Neural crest cell (in vitro differentiated cells): ENCODE measurements at regions not wholly inside any gene's neighbourhood (a gene's known extent, or its start where the extent isn't known, plus 50 kb on each side); places are given as distances from the start of the nearest gene placed in this dataset.

ENCODE experiments used
- DNase-seq: peaks from one replicate; pipeline ENCODE4 v3.0.0; 2021; ENCODE audit warnings: low read depth, mixed read lengths, low spot score
- H3K27ac Mint-ChIP-seq: one replicate; pipeline ENCODE4 v1.8.0; 2021; ENCODE audit warnings: mild to moderate bottlenecking, mixed read lengths; ENCODE audit not compliant: unreplicated experiment
- H3K27me3 Mint-ChIP-seq: 2 replicates; pipeline ENCODE4 v1.8.0; 2021; ENCODE audit warnings: low read depth, mild to moderate bottlenecking, mixed read lengths
- H3K36me3 Mint-ChIP-seq: 2 replicates; pipeline ENCODE4 v1.8.0; 2021; ENCODE audit warnings: low read depth, mild to moderate bottlenecking, mixed read lengths
- H3K4me1 Mint-ChIP-seq: 2 replicates; pipeline ENCODE4 v1.8.0; 2021; ENCODE audit warnings: mixed read lengths
- H3K4me3 Mint-ChIP-seq: one replicate; pipeline ENCODE4 v1.8.0; 2021; ENCODE audit warnings: mild to moderate bottlenecking, mixed read lengths
- H3K9me3 Mint-ChIP-seq: 2 replicates; pipeline ENCODE4 v1.8.0; 2021; ENCODE audit warnings: mixed read lengths
- CTCF ChIP-seq: fragments of 200-600 bp; sonication (generic); conservative IDR thresholded peaks from 2 replicates; pipeline ENCODE4 v1.5.0; 2021; ENCODE audit warnings: antibody characterized with exemption, mild to moderate bottlenecking

DNA sequence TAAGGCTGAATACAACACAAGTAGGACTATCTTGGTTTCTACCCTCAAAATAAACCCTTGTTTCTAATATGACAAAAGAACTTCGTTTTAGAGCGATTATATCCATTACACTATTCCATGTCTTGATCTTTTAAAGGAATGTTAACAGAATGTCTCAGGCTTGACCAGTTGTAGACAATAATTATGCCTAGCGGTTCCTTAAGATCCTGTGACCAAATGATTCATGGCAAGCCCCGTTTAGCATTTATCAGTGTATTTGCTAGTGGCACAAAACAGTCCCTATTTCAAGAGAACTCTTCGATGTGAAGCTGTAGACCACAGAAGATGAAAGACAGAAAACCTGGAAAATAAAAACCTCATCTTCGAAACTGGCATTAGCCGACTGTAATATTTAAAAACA is 200.9 kb upstream of the SOX9 start:
- no peak for TF ChIP-seq CTCF
- Mint-ChIP-seq H3K4me1 (peaks cover 9% of the 10 kb centered on the region), H3K4me3 (no peak overlapping the region), H3K9me3 (peaks cover 6% of the 10 kb centered on the region), H3K27me3 (no peaks in the 10 kb centered on the region), H3K27ac (no peak overlapping the region), H3K36me3 (no peaks in the 10 kb centered on the region)
- DNase-seq: no peak

DNA sequence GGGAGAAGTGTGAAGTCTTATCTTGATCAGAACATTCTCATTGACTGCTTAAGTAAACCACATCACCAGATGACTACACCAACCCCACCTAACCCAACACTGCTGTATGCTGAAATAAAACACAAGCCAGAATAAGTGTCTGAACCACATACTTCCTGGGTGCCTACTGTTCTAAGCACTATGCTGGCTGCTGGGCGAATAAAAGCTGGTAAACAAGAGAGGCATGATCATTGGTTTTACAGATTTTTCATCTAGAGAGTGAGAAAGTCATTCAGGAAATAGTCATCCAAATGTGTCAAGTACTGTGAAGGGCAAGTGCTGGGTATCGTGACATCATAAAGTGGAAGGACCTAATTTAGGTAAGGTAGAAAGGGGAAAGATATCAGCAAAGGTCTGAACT is 199.0 kb upstream of the SOX9 start:
- no peak for TF ChIP-seq CTCF
- no peak overlapping the region for H3K4me3 Mint-ChIP-seq
- H3K9me3 Mint-ChIP-seq: peaks cover 12% of the 10 kb centered on the region
- no peaks in the 10 kb centered on the region for H3K4me1 Mint-ChIP-seq
- no peak for DNase-seq
- no peak overlapping the region for H3K27ac Mint-ChIP-seq
- H3K36me3 Mint-ChIP-seq: no peaks in the 10 kb centered on the region
- H3K27me3 Mint-ChIP-seq: no peaks in the 10 kb centered on the region

DNA sequence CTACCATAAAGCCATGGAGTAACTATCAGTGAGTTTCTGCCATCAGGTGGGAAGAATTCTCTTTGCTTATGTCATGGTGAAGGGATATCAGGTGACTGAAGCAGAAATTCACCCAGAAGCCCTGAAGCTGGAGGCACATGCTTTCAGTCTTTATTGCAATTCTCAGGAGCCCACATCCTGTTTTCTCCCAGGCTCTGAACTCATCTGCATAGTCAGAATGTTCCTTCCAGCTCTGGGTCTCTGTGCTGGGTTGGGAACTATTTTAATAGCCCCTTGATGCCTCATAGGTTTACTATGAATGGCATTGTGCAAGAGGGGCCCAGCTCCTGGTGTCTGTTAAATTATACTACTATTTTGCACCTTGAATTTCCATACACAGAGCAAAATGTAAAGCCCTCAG is 198.4 kb upstream of the SOX9 start:
- Mint-ChIP-seq H3K4me1 (no peaks in the 10 kb centered on the region), H3K4me3 (no peak overlapping the region), H3K36me3 (no peaks in the 10 kb centered on the region), H3K9me3 (peaks cover 12% of the 10 kb centered on the region), H3K27ac (no peak overlapping the region), H3K27me3 (no peaks in the 10 kb centered on the region)
- no peak for TF ChIP-seq CTCF
- no peak for DNase-seq

- peaks cover 8% of the 10 kb centered on the region for H3K9me3 Mint-ChIP-seq
- no peaks in the 10 kb centered on the region for H3K27me3 Mint-ChIP-seq
- no peak for DNase-seq
- H3K4me3 Mint-ChIP-seq: no peak overlapping the region
- no peaks in the 10 kb centered on the region for H3K4me1 Mint-ChIP-seq
- no peaks in the 10 kb centered on the region for H3K36me3 Mint-ChIP-seq
- no peak for TF ChIP-seq CTCF
- no peak overlapping the region for H3K27ac Mint-ChIP-seq
These were observed 193.9 kb upstream of the SOX9 start for GRCh38 chr17:71926746-71927398.

GRCh38 chr17:71933306-71933705 is 187.5 kb upstream of the SOX9 start:
- H3K4me3 Mint-ChIP-seq: no peak overlapping the region
- H3K9me3 Mint-ChIP-seq: peaks cover 2% of the 10 kb centered on the region
- TF ChIP-seq CTCF: no peak

GRCh38 chr17:71934520-71934919 is 186.3 kb upstream of the SOX9 start:
- no peak for TF ChIP-seq CTCF
- peaks cover 12% of the 10 kb centered on the region for H3K4me1 Mint-ChIP-seq
- no peaks in the 10 kb centered on the region for H3K27me3 Mint-ChIP-seq
- no peak for DNase-seq
- H3K27ac Mint-ChIP-seq: no peak overlapping the region
- no peaks in the 10 kb centered on the region for H3K9me3 Mint-ChIP-seq
- H3K4me3 Mint-ChIP-seq: no peak overlapping the region
- no peaks in the 10 kb centered on the region for H3K36me3 Mint-ChIP-seq

More at GRCh38 chr17:71933306-71933705, 187.5 kb upstream of the SOX9 start:
- no peaks in the 10 kb centered on the region for H3K27me3 Mint-ChIP-seq
- no peak overlapping the region for H3K27ac Mint-ChIP-seq
- H3K4me1 Mint-ChIP-seq: peaks cover 12% of the 10 kb centered on the region
- no peaks in the 10 kb centered on the region for H3K36me3 Mint-ChIP-seq
- no peak for DNase-seq
